ENCODE measurements at regions not wholly inside any gene's neighbourhood (a gene's known extent, or its start where the extent isn't known, plus 50 kb on each side); places are given as distances from the start of the nearest gene placed in this dataset.
"Not testable (repeated sequence)": the region's sequence is repeated elsewhere in the genome, so short reads cannot be mapped to it uniquely, and the experiment has no call there.

DNA sequence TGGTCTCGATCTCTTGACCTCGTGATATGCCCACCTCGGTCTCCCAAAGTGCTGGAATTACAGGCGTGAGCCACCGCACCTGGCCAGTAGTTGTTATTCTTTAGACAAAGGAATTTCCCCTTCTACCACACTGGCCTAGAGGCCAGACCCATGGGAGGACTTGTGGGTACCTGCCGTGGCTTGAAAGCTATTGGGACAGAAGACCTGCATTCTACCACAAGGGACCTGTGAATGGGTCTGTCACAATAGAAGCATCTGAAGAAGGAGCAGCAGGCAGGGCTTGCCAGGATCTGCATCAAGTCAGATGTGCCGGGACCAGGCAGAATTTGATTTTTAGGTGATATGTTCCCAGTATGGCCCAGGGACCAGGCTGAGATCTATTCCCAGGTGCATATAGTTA lies 356.9 kb downstream of the FGFR2 start:
- no peak for DNase-seq

DNA sequence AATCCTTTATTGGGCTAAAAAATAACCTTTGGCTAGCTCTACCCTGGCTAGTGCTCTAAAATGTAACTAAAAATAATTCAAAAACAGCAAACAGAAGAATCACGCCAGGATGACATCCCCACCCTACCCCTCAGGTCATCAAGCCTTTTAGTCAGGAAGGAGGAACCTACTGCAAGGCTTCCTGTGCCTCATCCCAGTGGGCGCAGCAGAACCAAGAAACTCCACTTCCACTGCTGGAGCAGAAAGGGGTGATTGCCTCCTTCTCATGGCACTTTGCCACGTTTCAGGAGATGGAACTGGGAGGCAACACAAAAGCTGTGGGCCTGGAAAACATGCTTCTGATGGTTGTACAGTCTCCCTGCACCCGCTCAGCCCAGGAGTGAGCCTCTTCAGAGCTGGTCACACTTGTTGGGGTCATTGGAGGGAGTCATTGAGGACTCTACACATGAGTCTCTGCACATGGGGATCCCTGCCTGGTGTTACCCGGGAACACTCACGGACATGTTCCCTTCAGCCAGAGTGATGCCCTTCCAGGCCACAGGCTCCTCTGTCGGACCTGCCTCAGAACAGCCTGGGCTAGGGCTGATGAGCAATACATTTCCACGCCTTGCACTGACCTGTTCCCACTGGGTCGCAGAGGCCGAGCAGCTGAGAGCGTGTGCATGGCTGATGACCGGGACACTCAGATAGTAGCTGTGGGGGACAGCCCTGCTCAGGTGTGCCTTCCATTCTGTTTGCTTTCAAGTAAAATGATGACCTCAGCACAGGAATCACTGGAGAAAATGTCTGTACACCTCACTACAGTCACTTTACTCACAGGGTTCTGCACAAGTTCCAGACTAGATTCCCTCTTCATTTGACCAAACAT lies 355.3 kb downstream of the FGFR2 start:
- no peak for DNase-seq

DNA sequence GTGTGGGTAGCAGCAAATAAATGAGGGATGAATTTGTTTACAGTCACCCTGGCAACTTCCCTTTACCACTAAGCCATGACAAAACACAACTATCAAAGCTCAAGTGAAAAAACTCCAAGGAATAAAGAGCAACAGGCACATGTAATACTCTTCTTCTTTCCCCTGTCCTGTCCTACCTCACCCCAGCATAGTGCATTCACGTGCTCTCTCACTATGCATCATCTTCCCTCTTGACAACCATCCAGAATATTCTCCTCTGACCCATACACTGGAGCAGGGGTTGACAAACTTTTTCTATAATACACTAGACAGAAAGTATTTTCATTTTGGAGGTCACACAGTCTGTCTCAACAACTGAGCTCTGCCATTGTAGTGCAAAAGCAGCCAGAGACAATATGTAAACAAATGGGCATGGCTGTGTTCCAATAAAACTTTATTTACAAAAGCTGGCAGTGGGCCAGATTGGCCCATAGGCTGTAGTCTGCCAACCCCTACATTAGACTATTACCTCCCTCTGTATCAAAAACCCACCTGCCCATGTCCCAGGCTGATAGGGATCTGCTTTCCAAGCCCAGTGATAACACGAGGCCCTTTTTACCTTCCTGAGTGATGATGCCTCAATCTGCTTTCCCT lies 354.5 kb downstream of the FGFR2 start:
- DNase-seq, result no peak

DNA sequence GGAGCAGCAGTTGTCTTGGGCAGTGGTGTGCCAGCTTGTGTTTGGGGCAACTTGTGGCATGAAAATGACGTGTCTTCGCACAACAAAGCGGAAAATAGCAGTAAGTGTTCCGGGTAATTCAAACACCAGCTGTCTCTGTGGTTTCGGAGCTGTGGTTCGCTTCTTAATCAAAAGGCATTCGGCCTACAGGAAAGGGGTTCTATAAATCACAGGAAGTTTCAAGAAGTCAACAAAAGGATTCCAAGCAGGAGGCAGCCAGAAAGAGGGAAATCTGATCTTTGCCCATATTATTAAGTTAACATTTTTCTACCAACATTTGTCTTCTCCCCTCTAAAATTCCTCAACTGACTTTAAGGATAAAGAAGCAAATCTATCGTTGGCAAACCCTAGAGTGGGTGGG lies 353.4 kb downstream of the FGFR2 start:
- no peak for DNase-seq

DNA sequence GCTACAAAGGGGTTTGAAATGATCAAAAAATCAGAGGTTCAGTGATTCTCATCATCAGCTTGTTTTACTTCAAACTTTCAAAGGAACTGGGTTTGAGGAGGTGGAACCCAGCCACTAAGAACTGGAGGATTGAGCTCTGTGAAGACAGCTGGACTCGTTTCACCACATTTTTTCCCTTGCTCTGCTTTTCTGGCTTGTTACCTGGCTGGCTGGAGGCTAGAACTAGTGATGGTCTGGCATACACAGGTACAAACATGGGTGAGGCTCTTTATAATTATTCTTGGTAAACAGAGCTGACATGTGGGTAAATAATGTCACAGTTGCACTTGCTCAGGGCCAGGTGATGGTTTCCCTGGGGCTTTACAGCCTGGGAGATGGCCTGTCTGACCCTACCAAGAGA lies 352.5 kb downstream of the FGFR2 start:
- no peak for DNase-seq

DNA sequence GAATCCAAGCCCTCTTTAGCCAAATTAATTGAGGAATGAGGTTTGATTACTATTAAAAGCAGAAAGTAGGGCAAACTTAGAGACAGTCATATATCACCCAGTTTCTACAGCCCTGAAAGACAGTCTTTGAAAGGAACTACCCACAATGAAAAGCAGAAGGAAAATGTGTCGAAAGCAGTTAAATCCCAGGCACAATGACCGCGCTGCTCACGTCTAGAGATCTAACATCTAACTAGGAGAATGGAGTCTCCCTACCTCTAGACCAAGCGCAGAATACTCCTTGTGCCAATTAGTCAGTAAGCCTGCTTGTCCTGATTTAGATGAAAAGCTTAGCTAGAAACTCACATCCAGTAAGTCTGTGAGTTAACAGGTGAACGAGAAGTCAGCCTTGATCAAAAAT lies 350.0 kb downstream of the FGFR2 start:
- DNase-seq, result no peak

DNA sequence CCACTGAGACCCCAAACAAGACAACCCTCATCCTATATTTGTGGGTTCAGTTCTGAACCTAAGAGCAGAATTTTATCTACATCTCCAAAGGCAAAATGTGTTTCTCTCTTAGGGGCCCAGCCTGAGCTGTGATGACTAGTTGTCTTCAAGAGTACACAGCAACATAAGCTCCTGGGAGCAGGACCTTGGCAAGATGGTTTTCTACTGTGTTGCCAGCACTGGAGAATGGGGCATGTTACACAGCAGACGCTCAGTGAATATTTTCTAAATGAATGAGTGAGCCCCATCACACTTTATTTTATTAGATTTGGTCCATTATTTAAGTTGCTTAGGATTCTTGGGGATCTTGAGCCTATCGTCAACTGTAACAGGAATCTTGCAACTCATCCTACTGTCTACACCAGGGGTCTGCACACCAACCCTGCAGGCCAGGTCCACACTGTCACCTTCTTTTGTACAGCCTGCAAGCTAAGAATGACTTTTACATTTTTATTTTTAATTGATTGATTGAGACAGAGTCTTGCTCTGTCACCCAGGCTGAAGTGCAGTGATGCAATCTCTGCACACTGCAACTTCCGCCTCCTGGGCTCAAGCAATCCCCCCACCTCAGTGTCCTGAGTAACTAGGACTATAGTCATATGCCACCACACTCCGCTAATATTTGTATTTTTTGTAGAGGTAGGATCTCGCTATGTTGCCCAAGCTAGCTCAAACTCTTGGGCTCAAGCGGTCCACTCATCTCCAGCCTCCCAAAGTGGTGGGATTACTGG lies 347.1 kb downstream of the FGFR2 start:
- no peak for DNase-seq

DNA sequence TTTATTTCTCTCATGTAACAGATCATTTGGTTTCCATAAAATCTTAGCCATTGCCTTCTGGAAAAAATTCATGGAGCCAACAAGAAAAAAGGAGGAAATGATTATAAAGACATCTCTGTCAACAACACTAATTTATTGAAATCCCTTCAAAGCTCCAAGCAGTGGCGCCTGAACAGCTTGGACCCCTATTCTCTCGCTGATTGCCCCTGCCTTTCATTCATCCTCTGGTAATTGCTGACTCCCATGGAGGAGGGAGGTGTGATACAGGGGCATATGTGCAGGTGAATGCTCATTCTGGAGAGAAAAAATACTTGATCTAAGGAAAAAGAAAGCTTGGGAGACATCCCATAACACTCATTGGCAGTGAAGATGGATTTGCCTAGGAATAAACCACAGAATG lies 345.5 kb downstream of the FGFR2 start:
- no peak for DNase-seq

DNA sequence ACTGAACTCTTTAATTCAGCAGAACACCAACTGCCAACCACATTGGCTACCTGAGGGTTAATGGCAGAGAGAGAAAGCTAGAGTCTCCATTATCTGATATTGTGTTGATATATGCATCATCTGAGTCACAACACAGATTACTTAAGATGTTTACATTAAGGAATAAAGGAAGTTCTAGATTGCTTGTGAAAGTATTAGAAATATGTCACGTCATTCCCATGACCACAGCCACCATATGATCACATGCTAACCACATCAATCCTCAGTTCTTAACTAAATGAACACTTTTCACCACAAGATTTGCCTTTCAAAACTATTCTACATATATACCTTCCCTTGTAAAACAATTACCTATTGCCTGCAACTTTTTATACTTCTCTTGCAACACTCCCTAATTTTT lies 337.9 kb downstream of the FGFR2 start:
- no peak for DNase-seq

DNA sequence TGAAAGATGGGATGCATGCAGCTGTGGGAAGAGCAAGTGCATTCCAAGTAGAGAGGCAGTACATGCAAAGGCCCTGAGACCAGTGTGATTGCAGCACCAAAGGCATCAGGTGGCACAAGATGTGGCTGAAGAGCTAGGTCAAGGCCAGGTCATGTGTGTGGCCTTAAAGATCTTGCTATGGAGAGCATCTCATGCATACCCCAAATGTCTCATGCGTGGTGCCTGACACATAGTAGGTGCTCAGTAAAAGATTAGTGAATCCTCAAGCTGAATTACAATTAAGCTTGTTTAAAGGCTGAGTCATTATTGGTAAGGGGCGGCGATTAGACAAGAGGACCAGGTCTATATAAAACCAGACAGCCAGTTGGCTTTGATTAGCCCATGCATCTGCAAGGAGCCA lies 336.6 kb downstream of the FGFR2 start:
- no peak for DNase-seq

DNA sequence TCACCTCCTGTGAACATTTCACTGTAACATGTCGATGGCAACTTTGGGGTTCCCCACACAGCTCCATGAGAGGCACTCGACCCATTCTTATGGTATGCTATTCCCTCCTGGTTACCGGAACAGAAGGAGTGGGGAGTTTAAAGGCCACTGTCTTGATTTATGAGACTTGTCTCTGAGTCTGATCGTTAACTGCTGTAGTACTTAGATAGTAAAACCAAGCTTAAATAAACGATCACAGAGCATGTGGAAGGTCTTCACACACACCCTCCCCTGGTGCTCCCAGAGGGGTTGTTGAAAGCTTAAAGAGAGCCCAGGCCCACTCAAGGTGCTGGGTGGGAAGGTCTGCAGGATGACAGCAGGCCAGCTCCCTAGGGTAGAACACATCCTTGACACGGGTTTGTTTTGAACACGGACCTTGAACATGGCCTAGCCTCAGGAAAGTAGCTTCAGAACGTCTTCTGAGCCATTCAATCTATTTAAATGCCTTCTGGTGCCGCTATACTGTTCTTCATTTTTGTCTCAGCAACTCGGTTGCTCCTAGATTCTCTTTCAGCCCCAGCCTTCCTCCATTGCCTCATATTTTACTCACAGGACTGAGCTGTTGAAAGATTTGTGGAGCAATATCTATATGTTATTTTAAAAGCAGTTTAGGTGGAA lies 335.3 kb downstream of the FGFR2 start:
- no peak for DNase-seq

DNA sequence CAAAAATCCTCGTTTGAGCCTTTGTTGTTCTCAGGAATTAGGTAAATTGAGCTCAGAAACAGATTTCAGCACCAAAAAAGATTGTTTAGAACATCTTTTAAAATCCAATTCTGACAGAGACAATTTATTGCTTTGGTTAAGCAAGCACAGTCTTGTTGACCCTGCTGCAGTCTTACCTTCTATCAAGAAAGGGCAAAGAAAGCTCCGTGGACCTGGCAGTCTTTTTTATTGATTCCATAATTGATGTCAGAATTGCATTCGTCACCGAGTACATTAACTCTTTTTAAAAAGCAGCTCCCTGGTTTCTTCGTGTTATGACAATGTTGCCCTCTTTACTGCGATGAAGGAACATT lies 334.8 kb downstream of the FGFR2 start:
- DNase-seq, result no peak

DNA sequence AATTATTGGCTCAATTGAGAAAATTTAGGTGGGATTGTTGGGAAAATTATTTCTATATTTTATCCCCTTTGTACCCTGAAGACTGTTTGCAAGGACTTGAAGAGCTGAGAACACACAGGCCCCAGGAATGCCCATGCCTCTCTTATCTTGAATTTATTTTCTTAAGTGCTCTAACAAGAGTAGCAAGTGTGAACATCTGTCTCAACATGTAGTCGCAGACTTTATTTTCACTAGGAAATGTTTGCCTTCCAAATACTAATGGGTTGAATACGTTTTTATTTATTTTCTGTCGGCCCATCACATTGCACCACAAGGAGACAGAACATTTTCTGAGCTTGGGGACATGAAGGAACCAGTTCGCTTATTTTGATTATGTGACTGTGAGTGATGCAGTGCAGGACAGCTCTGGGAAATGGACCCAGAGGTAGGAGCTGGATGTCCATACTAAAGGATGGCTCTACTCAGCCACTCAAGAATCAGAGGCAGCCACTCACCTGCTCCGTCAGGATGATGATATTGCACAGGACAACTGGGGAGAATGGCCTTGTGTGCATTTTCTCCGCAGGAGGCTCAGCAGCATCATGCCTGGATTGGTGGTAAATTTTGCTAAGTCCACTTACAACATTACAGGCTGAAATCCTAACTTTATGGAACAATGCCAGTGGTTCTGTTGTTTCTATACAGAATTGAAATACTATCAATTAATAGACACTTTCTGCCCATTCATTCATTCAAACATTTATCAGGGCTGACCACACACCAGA lies 332.7 kb downstream of the FGFR2 start:
- no peak for DNase-seq

DNA sequence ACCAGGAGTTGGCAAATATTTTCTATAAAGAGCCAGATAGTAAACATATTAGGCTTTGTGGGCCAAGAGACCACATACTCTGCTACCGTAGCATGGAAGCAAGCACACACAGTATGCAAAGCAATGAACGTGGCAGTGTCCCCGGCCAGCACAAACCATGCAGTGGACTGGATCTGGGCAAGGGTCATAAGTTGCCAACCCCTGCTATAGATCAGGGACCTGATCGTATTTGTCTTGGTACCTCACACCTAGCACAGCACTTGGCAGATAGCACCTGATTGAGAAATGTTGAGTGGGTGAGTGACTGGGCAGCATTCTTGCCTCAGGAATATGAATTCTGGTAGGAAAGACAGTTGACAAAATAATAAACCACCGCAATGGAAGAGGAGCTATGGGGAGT lies 331.9 kb downstream of the FGFR2 start:
- no peak for DNase-seq

DNA sequence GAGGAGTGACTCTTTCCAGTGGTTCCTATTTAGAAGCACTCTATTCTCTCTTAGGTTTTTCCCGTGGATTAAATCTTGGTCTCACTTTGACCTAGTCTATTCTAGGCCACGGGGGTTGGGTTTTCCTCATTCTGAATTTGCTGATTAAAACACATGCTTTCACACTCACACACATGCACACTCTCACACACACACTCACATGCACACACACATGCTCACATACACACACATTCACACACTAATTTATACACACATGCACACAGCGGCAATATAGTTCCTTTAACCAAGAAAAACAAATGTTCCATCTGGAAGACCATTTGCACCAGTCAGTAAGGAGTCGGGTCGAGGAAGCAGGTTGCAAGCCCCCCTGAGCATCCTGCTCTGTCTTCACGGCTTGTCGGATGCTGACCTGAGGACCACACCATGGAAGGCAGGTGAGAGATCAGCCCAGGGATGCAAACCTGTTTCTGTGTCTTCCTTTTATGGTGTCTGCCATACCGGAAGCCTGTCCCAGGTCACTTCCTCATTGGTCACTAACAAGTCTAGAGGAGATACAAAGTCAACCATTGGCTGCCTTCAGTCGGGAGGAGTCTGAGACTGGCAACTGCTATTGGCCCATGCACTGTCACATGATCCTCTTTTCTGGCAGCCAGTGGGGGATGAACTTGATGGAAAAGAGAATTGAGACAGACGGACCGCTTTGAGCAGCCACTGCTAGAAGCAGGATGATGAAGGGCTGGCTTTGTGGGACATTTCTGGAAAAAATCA lies 330.8 kb downstream of the FGFR2 start:
- DNase-seq, result no peak

DNA sequence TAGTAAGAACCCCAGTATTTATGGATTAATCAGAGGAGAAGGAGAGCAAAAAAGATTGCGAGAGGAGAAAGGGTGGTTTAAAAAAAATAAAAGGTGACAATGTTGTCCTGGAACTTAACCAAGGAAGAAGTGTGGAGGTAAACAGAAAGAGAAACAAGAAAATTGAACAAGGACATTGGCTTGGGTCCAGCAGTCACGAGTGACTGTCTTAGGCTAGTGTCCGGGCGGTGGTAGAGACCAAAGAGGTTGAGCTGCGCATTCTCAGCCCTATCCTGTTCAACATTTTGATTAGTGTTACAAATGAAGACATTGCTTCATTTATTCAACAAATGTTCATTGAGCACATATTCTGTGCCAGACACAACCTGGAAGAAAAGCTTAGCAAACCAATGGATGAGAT lies 329.9 kb downstream of the FGFR2 start:
- DNase-seq, result no peak

DNA sequence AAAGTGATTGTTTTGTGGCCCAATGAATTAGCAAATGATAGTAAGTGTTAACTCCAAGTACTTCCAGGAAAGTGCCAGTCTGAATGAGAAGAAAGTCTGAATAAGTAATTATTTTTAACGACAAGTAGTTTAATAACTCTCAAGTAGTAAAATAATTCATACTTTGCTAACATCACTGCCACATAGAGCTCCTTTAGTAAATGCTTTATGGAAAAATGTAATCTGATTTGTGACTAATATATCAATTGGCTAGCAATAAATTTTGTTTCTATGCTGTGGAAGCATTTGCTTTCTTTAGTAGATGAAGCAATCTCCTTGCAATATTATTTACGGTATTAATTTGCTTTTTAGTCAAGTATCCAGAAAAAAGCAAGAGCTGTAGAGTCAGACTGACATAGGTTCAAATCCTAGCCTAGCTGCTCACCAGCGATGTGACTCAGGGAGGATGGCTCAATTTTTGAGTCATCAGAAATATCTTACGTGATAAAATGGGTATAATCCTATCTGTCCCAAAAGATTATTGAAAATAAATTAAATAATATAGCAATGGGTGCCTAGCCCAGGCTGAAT lies 329.3 kb downstream of the FGFR2 start:
- no peak for DNase-seq

DNA sequence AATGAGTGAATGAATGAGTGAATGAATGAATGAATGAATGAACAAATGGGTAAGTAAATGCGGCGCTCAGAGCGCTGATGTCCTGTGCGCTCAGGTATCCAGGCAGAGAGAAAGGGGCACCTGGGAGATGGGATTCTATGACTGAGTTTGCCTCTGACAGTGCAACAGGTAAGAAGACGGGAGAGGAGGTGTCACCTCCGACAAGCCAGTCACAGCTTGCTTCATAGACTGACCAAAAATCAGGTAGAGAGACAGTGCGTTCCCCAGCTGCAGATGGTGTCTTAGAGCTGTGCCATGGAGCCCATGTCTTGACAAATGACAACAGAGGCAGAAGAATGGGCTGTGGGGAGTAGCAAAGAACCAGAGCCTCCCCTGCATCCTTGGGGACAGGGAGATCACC lies 327.3 kb downstream of the FGFR2 start:
- no peak for DNase-seq

DNA sequence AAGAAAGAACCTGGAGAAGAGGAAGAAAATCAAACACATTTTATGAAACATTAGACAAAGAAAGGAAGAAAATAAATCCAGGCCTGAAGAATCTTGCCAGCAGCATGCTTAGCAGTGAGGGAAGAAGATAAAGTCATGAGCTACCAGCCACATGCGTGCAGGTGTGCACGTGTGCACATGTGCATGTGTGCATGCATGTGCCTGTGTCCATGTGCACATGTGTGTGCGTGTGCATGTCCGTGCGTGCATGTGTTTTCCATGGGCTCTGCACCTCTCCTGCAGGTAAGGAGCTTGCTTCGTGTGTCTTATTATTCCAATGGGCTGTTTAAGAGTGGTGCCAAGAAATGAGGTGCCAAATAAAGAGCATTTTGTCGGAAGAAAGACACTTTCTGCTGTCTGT lies 322.2 kb downstream of the FGFR2 start:
- DNase-seq, result no peak

DNA sequence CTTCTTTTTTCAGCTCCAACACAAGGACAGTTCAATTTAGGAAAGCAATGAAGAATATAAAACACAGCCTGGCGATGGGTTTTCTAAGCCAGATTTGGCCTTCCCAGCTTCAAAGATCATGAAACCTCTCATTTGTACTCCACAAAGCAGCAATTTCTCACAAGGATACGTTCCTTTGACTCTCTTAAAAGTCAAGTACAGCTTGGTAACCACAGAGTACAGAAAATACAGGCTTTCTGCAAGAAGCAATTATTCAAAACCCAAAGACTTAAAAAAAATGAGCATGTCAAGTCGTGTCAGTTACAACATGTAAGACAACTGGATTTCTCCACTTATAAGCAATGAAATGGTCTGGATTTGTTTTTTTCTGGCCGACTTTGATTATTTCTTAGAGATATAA lies 321.4 kb downstream of the FGFR2 start:
- DNase-seq, result no peak

DNA sequence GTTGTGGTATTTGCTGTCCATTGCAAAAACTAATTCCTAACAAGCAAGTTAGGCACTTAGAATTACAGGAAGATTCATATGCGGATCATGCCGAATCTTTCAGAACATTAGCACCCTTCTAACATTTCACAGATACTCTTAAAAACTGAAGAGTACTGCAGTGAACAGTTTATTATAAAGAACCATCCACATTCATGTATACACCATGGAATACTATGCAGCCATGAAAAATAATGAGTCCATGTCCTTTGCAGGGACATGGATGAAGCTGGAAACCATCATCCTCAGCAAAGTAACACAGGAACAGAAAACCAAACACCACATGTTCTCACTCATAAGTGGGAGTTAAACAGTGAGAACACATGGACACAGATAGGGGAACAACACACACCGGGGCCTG lies 319.9 kb downstream of the FGFR2 start:
- DNase-seq, result not testable (repeated sequence)
